ENCODE measurements at regions not wholly inside any gene's neighbourhood (a gene's known extent, or its start where the extent isn't known, plus 50 kb on each side); places are given as distances from the start of the nearest gene placed in this dataset.

DNA sequence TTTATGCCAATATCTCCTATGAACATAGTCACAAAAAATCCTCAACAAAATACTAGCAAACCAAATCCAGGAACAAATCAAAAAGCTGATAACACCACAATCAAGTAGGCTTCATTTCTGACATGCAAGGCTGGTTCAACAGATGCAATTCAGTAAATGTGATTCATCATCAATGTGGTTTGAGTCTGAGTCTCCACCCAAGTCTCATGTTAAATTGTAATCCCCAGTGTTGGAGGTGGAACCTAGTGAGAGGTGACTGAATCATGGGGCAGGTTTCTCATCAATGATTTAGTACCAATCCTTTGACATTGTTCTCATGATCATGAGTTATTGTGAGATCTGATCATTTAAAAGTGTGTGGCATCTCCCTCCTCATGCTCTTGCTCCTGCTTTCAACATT lies 1072.7 kb downstream of the NR2F1-AS1 start:
- DNase-seq (ENCODE audit: low read depth, low spot score): no peak

DNA sequence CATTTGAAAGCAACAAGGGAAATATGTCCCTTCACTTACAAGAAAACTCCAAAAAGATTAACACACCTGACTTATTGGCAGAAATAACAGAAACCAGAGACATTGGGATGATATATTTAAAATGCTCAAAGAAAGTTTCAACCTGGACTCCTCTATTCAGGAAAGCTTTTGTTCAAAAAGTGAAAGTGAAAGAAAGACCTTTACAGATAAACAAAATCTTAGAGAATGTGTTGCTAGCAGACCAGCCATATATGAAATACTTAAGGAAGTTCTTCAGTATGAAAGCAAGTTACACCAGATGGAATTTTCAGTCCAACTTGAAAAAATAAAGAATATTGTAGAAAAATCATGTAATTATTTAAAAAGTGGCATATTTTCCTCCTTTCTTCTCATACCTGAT lies 1075.1 kb downstream of the NR2F1-AS1 start:
- no peak for DNase-seq (ENCODE audit: low read depth, low spot score)

- no peak for DNase-seq (ENCODE audit: low read depth, low spot score)
These were observed 1075.9 kb downstream of the NR2F1-AS1 start for GRCh38 chr5:92505145-92505544.

- peak; percentile 13 for DNase-seq (ENCODE audit: low read depth, low spot score)
These were observed 1076.7 kb downstream of the NR2F1-AS1 start for GRCh38 chr5:92504346-92504745.

DNA sequence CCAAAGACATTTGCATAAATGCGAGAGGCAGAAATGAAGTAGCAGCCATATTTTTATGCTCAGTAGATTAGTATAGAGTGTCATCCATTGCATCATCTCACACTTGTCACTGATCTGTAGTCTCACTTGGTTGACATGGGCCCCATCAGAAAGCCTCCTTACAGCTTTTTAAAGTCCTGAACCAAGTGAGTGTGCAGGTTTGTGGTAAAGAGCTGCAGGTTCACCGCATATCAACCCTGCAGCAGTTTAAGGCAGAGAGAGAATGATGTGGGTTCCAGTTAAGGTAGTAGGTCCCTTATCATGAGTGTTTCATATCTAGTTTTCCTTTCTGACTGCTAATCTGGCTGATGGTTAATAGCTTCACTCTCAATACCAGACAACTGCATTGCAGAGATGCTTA lies 1080.3 kb downstream of the NR2F1-AS1 start:
- no peak for DNase-seq (ENCODE audit: low read depth, low spot score)

DNA sequence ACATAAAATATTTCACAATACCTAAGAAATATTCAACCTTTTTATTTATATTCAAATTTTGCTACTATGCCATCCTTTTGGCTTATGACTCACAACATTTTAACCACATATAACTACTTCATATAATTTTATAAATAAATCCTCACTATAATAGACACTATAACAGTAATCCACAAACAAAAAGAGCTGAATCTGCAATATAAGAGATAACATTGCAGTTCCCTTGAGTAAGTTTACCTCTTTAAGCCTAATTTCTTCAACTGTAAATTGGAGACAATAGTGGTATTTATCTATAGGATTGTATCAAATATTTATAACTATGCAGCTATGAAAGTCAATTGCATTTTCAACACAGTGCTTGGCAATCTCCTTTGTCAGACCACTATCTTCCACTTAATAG lies 1084.5 kb downstream of the NR2F1-AS1 start:
- DNase-seq (ENCODE audit: low read depth, low spot score): no peak

DNA sequence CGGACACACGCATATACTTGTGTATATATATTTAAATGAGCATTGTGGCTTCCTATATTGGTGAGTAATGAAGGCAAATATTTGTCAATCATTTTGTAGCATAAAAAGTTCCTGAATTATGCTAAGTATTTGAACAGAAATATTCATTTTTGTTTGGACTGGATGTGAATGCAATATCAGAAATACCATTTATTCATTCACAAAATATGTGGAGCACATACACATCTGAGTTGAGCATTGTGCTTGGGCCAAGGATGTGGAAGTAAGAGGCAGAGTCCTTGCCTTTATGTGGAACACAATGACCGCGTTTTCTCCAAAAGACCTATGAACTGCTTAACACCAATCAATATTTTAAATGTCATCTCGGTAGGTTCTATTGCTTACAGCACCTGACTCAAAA lies 1086.5 kb downstream of the NR2F1-AS1 start:
- DNase-seq (ENCODE audit: low read depth, low spot score): no peak

DNA sequence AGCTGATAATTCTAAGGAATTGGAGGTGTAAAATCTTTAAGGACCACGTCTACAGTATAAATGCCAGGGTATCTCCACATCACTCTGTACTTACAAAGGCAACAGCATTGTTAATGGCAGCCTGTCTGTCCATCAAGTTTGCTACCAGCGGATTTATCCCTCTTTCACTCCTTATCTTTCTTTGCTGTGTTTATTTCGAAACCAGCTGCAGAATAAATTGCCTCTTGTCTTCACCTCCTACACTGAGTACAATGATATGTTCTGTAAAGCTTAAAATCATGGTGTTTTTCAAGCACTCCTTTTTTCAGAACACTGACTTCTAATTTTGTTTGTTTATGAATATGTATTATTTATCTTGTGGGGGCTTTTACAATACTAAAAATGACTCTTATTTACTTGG lies 1088.1 kb downstream of the NR2F1-AS1 start:
- no peak for DNase-seq (ENCODE audit: low read depth, low spot score)

- DNase-seq (ENCODE audit: low read depth, low spot score): no peak
These were observed 1096.5 kb downstream of the NR2F1-AS1 start for GRCh38 chr5:92484484-92484883.

- no peak for DNase-seq (ENCODE audit: low read depth, low spot score)
These were observed 1090.0 kb upstream of the ARRDC3 start for GRCh38 chr5:92472981-92473566.

DNA sequence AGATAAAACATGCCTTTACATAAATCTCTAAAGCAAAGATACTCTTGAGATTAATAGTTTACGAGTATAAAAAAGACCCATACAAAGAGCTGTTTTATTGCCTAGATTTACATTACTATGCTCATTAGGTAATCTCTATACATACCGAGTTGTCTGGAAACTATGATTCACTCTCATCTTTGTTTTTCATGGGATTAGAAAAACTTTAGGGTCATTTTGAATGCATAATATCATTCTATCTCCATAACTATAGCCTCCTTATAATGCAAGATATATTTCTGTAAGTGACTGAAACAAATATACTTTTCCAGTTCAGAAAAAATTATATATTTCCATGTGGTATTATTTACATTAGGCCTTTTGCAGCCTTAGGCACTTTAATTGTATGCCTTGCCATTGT lies 1088.7 kb upstream of the ARRDC3 start:
- no peak for DNase-seq (ENCODE audit: low read depth, low spot score)

DNA sequence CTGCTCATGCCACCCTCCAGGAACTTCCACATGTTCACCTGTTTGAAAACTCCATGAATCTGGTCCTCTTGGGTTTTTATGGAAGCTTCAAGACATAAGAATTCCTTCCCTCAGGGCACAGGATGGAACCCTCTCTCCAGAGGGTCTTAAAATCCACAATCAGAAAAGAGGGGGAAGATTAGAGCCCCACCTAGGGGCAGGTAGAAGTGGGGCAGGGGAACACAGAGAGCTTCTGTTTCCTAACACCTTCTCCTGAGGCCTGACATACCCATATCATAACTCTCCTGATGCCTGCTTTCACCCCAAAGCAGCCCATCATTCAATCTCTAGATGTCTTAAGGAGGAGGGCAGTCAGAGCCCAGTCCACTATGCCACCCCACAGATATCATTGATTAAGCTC lies 1087.7 kb upstream of the ARRDC3 start:
- DNase-seq (ENCODE audit: low read depth, low spot score): peak; percentile 16

- DNase-seq (ENCODE audit: low read depth, low spot score): no peak
These were observed 1085.2 kb upstream of the ARRDC3 start for GRCh38 chr5:92468295-92468694.

DNA sequence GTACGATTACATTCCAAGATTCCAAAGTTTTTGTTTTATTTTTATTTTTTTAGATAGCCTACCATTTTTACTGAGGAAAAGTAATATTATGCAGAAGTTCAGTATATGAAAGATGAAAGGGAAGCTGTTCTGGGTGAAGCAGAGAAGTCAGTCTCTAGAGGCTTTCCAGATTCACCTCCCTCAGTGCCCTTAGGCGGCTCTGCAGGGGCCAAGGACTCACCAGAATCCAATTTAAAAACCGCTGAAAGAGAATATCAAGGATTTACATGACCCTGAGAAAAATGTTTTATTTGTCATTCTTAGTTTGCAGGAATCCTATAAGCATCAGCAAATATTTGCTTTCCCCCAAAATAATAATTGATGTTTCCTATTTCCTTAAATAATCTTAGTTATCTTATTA lies 1084.6 kb upstream of the ARRDC3 start:
- DNase-seq (ENCODE audit: low read depth, low spot score): peak; percentile 4

- DNase-seq (ENCODE audit: low read depth, low spot score): no peak
These were observed 1077.4 kb upstream of the ARRDC3 start for GRCh38 chr5:92460505-92460904.

GRCh38 chr5:92459654-92460053 lies 1076.5 kb upstream of the ARRDC3 start:
- DNase-seq (ENCODE audit: low read depth, low spot score): no peak

- DNase-seq (ENCODE audit: low read depth, low spot score): no peak
These were observed 1071.9 kb upstream of the ARRDC3 start for GRCh38 chr5:92455011-92455410.

DNA sequence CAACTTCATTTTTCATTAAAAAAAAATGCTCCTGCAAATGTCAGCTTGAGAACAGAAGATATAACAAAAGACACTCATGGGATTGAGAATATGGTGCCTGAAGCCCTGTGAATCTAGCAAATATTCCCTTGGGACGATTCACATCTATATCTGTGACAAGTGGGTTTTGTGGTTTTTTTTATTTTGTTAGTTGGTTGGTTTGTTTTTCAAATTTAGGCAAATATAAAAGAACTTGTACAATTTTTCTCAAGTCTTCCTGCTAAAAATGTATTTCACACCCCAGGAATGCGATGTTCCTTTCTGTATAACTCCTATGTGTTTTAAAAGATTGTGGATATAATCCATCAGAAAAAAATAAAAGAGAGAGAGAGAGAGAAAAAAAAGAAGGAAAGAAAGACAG lies 1061.8 kb upstream of the ARRDC3 start:
- no peak for DNase-seq (ENCODE audit: low read depth, low spot score)

DNA sequence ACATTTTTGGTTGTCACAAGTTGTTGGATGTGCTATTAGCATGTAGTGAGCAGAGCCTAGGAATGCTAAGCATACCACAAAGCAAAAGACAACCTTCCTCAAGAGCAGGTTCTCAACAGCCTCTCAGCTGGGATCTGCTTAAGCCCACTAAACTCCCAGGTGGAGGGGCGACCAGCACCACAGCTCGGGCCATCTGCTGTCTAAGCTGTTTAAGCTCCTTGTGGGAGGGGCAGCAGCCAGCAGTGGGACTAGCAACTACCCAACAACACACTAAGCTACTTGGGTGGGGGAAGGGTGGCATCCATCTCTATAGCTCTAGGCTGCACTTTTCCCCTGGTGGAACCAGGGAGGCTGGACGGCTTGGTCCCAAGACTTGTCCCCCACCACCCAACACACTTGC lies 1052.7 kb upstream of the ARRDC3 start:
- DNase-seq (ENCODE audit: low read depth, low spot score): peak; percentile 2

GRCh38 chr5:92429646-92430045 lies 1046.5 kb upstream of the ARRDC3 start:
- DNase-seq (ENCODE audit: low read depth, low spot score): no peak

DNA sequence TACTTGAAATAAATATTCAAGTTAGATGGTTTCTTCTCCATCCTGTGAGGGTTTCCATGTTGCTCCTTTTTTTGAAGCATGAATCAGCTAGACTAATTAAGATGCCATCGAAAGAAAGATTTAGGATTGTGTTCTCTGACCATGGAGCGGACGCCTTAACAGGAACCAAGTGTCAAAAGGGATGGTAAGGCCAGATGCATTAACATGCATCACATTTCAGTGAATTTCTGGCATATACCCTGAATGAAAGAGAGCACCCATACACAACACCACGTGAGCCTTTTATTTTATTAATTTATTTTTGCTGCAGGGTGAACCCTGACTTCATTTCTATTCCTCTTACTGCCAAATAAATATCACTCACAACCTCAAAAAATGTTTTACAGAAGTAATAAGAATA lies 1045.3 kb upstream of the ARRDC3 start:
- no peak for DNase-seq (ENCODE audit: low read depth, low spot score)

GRCh38 chr5:92424785-92425426 lies 1041.8 kb upstream of the ARRDC3 start:
- no peak for DNase-seq (ENCODE audit: low read depth, low spot score)

DNA sequence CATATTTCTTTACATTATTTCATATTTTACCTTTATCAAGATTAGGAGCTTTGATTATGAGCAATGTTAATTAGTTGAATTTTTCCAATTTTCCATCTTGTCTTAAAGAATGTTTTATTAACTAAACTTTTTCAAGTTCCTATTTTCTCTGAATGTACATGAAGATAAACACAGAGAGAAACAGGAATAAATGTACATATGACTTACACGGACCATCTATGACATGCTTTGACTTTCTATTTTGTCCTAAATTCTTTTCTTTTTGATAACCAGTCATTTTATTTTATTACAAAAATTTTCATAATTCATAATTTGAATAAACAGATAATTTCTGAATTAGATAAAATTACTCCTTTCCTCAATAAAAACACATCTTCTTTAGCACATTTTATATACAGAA lies 1038.8 kb upstream of the ARRDC3 start:
- no peak for DNase-seq (ENCODE audit: low read depth, low spot score)

DNA sequence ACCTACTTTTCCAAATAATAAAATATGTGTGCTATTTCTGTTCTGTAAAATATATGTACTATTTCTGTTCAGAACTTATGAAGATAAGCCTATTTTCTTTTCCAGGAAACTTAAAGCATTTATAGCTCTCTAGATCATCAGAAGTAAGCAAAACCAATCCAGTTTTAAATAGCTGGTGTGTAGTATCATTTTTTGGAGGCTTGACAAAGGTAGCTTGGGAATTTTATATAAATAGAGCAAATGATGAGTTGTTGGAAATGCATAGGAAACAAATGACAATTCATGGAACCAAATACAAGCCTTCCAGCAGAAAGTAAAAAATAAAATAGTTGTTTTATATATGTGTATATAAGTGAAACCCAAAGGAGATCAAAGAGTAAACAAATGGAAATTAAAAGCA lies 1038.1 kb upstream of the ARRDC3 start:
- DNase-seq (ENCODE audit: low read depth, low spot score): no peak

All from ELF-1 (cell line).